HG02973 (cell line): ENCODE measurements at regions not wholly inside any gene's neighbourhood (a gene's known extent, or its start where the extent isn't known, plus 50 kb on each side); places are given as distances from the start of the nearest gene placed in this dataset.
"Not testable (repeated sequence)": the region's sequence is repeated elsewhere in the genome, so short reads cannot be mapped to it uniquely, and the experiment has no call there.

Source experiments
- ATAC-seq: cut with Tn5 transposase; IDR thresholded peaks from one replicate; pipeline ENCODE4 v1.9.1; 2021; ENCODE audit warnings: moderate library complexity; ENCODE audit not compliant: unreplicated experiment

GRCh38 chr1:172914501-172915144, 136.1 kb downstream of the TNFSF18 start:
- no peak for ATAC-seq

DNA sequence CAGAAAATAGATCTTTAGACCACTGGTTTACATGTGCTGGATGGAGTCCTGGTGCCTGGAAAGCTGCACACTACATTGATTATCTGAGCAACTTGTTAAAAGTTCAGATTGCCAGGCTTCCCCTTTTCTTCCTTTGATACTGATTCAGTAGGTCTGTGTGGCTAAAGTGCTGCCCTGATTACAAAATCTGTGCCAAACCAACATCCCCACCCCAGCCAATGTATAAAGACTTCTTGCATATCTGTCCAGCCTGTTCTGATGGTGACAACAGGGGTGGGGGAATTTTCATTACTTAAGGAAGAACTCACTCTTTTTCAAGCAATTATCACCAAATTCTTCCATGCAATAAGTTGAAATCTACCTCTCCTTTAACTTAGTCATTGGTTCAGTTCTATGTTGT, 135.5 kb downstream of the TNFSF18 start:
- no peak for ATAC-seq

GRCh38 chr1:172916116-172916515, 134.6 kb downstream of the TNFSF18 start:
- ATAC-seq = no peak

GRCh38 chr1:172917972-172918371, 132.8 kb downstream of the TNFSF18 start:
- ATAC-seq = no peak

DNA sequence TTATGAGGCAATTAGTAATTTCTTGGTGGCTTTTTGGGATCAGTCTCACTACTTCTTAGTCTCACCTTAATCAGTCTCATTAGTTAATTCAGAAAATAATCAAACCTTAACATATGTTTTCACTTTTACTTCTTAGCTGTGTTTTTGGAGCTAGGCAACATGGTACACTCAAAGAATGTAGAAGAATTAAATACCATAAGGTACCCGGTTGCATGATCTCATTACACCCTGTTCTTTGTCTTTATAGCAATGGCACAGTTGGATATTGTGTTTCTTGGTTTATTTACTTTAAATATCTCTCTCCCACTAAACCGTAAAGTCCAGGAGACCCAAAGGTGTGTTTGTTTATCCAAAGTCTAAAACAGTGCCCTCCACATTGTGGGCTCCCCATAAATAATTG, 132.3 kb downstream of the TNFSF18 start:
- ATAC-seq = no peak

- no peak for ATAC-seq
Observed at GRCh38 chr1:172926070-172926469, 124.7 kb downstream of the TNFSF18 start.

DNA sequence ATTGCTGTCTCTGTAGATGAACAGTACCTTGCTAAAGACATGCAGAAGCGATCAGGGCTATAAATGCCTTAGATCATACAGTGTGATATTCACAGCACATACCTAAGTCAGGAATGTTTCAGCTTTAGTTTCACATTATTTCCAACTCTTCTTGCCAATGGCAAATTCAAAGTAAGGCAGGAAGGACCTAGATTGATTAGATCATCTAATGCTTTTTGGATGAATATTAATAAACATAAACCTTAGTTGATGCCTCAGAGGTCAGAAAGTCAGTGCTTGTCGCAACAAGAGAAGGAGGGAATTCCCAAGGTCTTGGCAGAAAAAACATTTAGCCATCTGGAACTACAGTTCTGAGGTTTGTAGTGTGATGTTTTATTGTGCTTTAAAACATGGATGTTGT, 122.3 kb downstream of the TNFSF18 start:
- no peak for ATAC-seq

DNA sequence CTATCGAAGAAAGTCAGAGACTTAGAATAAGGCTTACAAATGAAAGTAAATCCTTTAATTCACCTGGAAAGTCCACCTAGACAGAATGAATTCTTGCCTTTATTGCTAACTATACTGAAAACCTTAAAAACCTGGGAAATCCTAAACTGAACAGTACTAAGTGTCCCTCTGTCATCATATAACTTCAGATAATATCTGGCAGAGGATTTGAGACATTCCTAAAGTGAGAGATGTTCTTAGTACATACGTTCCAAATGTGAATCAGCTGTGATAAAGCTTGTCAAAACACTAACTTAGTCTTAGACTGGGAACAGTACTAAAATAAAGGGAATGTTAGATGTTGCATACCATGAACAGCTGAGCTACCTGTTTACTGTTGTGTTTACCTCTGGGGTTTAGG, 121.7 kb downstream of the TNFSF18 start:
- ATAC-seq = no peak

GRCh38 chr1:172930142-172930541, 120.6 kb downstream of the TNFSF18 start:
- no peak for ATAC-seq

DNA sequence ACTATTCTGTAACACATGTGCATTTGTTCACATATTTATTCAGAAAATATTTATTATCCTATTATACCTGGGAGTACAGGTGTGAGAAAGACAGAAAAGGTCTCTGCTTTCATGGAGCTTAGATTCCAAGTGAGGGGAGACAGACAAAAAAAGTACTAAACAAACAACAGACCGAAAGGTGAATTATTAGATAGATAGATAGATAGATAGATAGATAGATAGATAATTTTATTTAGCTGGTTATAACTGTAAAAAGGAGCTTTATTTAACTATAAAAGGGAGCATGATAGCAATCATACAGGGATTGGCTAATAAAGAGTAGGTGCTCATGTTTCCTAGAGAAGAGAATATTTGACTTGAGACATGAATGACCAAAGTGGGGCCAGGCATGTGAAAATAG, 119.4 kb downstream of the TNFSF18 start:
- ATAC-seq = no peak

DNA sequence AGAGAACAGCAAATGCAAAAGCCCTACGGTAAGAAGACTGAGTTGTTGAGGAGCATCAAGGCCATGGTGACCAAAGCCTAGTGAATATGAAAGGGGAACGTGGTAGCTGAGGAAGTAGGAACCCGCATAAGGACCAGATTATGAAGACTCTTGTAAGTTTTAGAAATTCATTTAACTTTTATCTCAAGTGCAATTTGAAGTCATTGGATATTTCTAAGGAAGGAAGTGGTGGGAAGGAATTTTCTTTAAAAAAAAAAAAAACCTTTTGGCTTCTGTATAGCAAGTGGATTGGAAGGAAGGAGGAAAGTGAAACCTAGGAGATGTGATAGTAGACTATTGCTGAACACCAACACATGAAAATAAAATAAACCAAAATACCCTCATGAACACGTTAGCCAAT, 119.0 kb downstream of the TNFSF18 start:
- ATAC-seq = no peak

DNA sequence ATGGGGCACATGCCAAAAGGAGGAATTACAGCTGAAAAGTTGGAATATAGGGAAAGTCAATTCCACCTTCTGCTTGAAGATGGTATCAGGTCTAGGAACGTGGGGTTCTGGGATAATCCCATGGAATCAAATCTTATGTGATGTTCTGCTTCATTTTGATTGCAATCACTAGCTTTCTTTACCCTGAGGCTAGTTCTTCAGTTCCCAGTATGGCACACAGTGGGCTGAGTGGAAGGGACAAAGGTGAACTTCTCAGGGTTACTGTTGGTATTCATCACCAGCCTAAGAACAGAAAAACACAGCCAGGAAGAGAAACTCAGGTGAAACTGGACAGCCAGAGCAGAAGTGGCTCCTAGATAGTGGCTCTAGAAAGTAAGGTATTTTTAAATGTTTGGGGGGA, 117.8 kb downstream of the TNFSF18 start:
- no peak for ATAC-seq

DNA sequence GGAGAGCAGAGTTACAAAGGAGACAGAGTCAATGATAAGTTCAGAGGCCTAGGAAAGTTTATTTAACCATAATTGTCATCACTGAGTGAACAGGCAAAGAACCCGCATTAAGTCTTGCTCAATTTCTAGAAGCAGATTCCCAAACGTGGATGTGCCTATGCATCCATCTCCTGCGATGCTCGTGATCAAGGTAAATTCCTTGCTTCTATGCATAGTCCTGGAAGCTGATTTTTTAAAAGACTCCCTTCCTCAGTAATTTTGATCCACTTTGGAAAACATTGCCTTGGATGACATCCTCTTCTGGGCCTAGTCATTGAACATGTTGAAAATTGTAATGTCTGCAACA, 116.4 kb downstream of the TNFSF18 start:
- no peak for ATAC-seq

DNA sequence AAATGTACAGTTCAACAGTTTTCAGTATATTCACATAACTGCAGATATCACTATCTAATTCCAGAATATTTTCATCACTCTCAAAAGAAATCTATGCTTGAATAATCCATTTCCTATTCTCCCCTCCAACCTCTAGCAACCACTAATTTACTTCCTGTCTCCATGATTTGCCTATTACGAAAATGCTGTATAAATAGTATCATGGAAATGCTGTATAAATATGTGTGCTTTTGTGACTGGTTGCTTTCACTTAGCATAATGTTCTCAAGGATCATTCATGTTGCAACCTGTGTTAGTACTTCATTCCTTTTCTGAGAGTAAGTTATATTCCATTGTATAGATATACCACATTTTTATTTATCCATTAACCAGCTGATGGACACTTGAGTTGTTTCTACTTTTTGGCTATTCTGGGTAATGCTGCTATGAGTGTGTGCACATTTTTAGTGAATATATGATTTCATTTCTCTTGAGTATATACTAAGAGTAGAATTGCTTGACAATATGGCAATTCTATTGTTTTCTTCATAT, 115.6 kb downstream of the TNFSF18 start:
- no peak for ATAC-seq

DNA sequence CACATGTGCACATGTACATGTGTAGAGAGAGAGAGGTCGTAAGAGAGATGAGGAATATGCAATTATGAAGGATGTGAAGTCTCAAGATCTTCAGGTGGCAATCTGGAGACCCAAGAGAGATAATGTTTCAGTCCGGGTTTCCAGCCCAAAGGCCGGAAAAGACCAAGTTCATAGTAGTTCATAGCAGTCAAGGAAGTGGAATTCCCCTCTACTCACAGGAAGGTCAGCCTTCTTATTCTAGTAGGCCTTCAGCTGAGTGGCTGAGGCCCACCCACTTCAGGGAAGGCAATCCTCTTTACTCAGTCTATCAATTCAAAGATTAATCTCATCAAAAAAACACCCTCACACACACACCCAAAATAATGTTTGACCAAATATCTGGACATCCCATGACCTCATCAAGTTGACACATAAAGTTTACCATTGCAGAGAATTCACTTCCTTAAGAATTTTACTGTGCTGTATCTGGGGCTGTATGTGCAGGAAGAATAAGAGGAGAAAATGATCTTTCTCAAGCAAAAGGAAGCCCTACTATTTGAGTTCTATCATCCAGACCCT, 114.6 kb downstream of the TNFSF18 start:
- ATAC-seq = no peak

- ATAC-seq = no peak
Observed at GRCh38 chr1:172938681-172939080, 112.1 kb downstream of the TNFSF18 start.

DNA sequence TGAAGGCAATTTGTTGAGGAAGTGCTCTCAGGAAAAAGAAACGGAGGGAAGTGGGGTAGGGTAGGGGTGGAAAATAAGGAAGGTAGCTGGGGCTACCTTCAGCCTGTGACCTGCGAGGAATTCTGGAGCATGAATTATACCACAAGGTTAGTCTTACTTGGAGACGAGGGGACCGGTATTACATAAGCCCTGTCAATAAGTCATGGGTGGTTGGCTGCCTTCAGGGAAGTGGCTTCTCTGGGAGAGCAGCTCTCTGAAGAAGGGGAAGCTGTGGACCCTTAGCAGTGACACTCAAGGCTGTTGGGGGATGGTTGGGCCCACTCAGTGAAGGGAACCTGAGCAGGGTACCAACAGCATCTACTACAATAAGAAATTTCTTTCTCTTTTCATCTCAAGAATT, 111.3 kb downstream of the TNFSF18 start:
- ATAC-seq = no peak

- no peak for ATAC-seq
Observed at GRCh38 chr1:172940174-172940855, 110.4 kb downstream of the TNFSF18 start.

- no peak for ATAC-seq
Observed at GRCh38 chr1:172941471-172941870, 109.3 kb downstream of the TNFSF18 start.

DNA sequence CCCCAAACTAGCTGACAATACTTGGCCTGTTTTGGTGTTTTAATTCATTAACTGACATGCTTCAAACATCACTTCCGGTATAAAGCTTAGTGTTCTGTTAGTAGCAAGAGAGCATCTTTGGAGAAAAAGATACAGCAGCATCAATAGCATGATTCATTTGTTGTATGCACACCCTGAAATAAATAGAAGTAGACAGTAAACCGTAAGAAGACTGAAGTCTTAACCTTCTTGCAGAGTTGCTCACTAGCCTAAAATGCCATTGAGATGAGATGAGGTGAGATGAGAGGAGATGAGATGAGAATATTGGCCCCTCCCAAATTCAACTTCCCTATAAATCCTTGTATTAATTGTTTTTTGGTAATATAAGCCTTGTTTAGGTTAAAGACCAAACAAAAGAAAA, 108.8 kb downstream of the TNFSF18 start:
- no peak for ATAC-seq

GRCh38 chr1:172943138-172943537, 107.6 kb downstream of the TNFSF18 start:
- not testable (repeated sequence) for ATAC-seq

- no peak for ATAC-seq
Observed at GRCh38 chr1:172944931-172945330, 105.8 kb downstream of the TNFSF18 start.
